ENCODE measurements at regions not wholly inside any gene's neighbourhood (a gene's known extent, or its start where the extent isn't known, plus 50 kb on each side); places are given as distances from the start of the nearest gene placed in this dataset.

DNA sequence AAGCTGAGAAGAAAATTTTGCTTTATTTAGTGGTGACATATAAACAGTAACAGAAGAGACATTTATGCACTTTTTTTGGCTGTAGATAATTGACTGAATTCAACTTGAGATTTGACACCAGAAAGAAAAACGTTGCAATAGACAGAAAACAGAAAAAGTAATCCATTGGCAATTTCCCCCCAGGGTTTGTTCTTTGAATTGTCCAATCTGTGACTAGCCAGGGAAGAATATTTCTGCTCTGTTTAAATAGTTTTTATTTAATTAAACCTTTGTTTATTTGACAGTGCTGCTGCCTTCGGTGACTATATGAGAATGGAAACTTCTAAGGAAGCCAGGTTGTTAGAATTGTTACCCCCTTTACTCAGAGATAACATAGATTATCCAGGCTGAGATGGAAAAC lies 210.6 kb downstream of the DEPDC1B start:
- in situ Hi-C loops (cut with HindIII; ENCODE audit: extremely low pct_ligation_motif_present, low pct_unique_long_range_greater_than_20kb): no loop called here
- H3K79me2 ChIP-seq (ENCODE audit: insufficient read depth, low read length): peaks cover 44% of the 10 kb centered on the region
- peak overlapping the region; percentile 81 for H3K27ac ChIP-seq (ENCODE audit: extremely low read length, insufficient read depth, low read length)
- H3K4me2 ChIP-seq (ENCODE audit: low read depth, low read length): peak overlapping the region; percentile 81
- DNase-seq (ENCODE audit: low spot score) (no peak), ATAC-seq (no peak), FAIRE-seq (no peak)
- peak; percentile 87 for TF ChIP-seq RBFOX2 (IDR thresholded peaks at IDR 0.05; ENCODE audit: low read depth, low read length)
- peak; percentile 67 for TF ChIP-seq AGO2 (optimal IDR thresholded peaks at IDR 0.05; ENCODE audit: low read depth, low read length)
- TF ChIP-seq, protein P1, sequence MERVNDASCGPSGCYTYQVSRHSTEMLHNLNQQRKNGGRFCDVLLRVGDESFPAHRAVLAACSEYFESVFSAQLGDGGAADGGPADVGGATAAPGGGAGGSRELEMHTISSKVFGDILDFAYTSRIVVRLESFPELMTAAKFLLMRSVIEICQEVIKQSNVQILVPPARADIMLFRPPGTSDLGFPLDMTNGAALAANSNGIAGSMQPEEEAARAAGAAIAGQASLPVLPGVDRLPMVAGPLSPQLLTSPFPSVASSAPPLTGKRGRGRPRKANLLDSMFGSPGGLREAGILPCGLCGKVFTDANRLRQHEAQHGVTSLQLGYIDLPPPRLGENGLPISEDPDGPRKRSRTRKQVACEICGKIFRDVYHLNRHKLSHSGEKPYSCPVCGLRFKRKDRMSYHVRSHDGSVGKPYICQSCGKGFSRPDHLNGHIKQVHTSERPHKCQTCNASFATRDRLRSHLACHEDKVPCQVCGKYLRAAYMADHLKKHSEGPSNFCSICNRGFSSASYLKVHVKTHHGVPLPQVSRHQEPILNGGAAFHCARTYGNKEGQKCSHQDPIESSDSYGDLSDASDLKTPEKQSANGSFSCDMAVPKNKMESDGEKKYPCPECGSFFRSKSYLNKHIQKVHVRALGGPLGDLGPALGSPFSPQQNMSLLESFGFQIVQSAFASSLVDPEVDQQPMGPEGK (CRISPR knock-in tag; IDR thresholded peaks at IDR 0.05): no peak
- TF ChIP-seq ZNF12 (CRISPR knock-in tag; IDR thresholded peaks at IDR 0.05): no peak
- H2AFZ ChIP-seq (ENCODE audit: low read length): no peak overlapping the region
- H3K9ac ChIP-seq (ENCODE audit: insufficient read depth, low read depth, low read length): peak overlapping the region; percentile 79
- no peaks in the 10 kb centered on the region for H3K27me3 ChIP-seq (ENCODE audit: control insufficient read depth in 1 of 2, insufficient read depth in 2 of 2, low read length in 2 of 2)
- peak overlapping the region; percentile 54 to 76 (median 74) for H3K4me3 ChIP-seq (replicated peaks in 1 of 3; ENCODE audit: insufficient read depth in 1 of 3, low read depth in 2 of 3, low read length in 3 of 3)
- ChIA-PET CTCF (ENCODE audit: low intra/inter-chr PET ratio, low total read pairs) (no interaction called here), POLR2A (interaction anchor here (1.1 to 2.2 kb wide), 4 partner anchors 26 to 79 kb away, joined by 3 to 15 read pairs (median 5); no protein-coding TSS in a partner anchor)
- WGBS (ENCODE audit: low lambda C conversion rate): 5% methylated on average over 2 of the region's 2 CpGs
- no TSS peak for BruUV-seq (replicated peaks)
- peaks cover 82% of the 10 kb centered on the region for H3K4me1 ChIP-seq (ENCODE audit: insufficient read depth, low read length)
- H3K9me3 ChIP-seq (ENCODE audit: low read length): no peaks in the 10 kb centered on the region
- H4K20me1 ChIP-seq (ENCODE audit: insufficient read depth, low read length): no peaks in the 10 kb centered on the region
- no peaks in the 10 kb centered on the region for H3K36me3 ChIP-seq (replicated peaks in 1 of 2; ENCODE audit: control insufficient read depth in 1 of 2, insufficient read depth in 2 of 2, low read length in 2 of 2)
- intact Hi-C loops (cut with micrococcal nuclease; ENCODE audit: unreplicated experiment): loop anchor here (10.0 kb wide), 2 partner anchors 75 kb away; no protein-coding TSS in a partner anchor

DNA sequence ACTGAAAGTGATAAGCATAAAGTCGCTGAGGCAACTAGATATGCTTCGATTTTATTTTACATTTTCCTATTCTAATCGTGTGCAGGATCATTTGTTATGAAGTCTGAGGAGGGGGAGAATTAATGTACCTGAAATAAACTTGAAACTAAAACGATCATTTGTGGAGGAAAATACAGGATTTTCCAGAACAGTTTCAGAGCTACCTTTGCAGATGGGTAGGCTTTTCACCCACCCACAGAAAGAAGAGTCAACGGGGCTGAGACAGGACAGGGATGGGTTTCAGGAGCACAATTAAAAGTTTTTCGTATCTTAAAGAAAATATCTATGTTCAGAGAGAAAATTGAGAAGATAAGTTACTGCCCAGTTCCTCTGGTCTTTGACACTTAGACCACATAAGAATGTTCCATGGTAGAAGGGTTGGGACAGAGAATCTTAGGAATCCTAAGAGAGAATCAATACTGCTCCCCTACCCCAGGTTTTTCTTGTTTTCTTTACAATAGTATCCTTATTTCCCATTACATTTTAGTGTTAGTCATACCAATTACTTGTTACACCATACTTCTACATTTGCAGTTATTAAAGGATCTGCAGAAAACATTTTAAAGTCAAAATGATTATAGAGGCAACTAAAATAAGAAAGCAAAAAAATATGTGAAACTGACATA lies 211.4 kb downstream of the DEPDC1B start:
- intact Hi-C loops (cut with micrococcal nuclease; ENCODE audit: unreplicated experiment): loop anchor here (10.0 kb wide), 2 partner anchors 74 to 76 kb away; no protein-coding TSS in a partner anchor
- 1% methylated on average over 6 of the region's 6 CpGs for WGBS (ENCODE audit: low lambda C conversion rate)
- Histone ChIP-seq H3K27ac (ENCODE audit: extremely low read length, insufficient read depth, low read length) (peak overlapping the region; percentile 81), H3K36me3 (replicated peaks in 1 of 2; ENCODE audit: control insufficient read depth in 1 of 2, insufficient read depth in 2 of 2, low read length in 2 of 2) (no peaks in the 10 kb centered on the region), H4K20me1 (ENCODE audit: insufficient read depth, low read length) (no peaks in the 10 kb centered on the region), H2AFZ (ENCODE audit: low read length) (no peak overlapping the region), H3K27me3 (ENCODE audit: control insufficient read depth in 1 of 2, insufficient read depth in 2 of 2, low read length in 2 of 2) (no peaks in the 10 kb centered on the region), H3K9ac (ENCODE audit: insufficient read depth, low read depth, low read length) (peak overlapping the region; percentile 79), H3K4me3 (replicated peaks in 1 of 3; ENCODE audit: insufficient read depth in 1 of 3, low read depth in 2 of 3, low read length in 3 of 3) (peak overlapping the region; percentile 54 to 76 (median 74)), H3K79me2 (ENCODE audit: insufficient read depth, low read length) (peaks cover 44% of the 10 kb centered on the region), H3K4me1 (ENCODE audit: insufficient read depth, low read length) (peaks cover 82% of the 10 kb centered on the region), H3K9me3 (ENCODE audit: low read length) (no peaks in the 10 kb centered on the region), H3K4me2 (ENCODE audit: low read depth, low read length) (peak overlapping the region; percentile 81)
- no peak for FAIRE-seq
- BruUV-seq (replicated peaks): TSS peak; percentile 61
- ChIA-PET POLR2A (interaction anchor here (0.8 to 3.4 kb wide), 12 partner anchors 8 to 76 kb away, joined by 3 to 19 read pairs (median 6); no protein-coding TSS in a partner anchor), CTCF (ENCODE audit: low intra/inter-chr PET ratio, low total read pairs) (no interaction called here)
- no peak for ATAC-seq
- in situ Hi-C loops (cut with HindIII; ENCODE audit: extremely low pct_ligation_motif_present, low pct_unique_long_range_greater_than_20kb): no loop called here
- DNase-seq (ENCODE audit: low spot score): no peak
- TF ChIP-seq, protein P2, sequence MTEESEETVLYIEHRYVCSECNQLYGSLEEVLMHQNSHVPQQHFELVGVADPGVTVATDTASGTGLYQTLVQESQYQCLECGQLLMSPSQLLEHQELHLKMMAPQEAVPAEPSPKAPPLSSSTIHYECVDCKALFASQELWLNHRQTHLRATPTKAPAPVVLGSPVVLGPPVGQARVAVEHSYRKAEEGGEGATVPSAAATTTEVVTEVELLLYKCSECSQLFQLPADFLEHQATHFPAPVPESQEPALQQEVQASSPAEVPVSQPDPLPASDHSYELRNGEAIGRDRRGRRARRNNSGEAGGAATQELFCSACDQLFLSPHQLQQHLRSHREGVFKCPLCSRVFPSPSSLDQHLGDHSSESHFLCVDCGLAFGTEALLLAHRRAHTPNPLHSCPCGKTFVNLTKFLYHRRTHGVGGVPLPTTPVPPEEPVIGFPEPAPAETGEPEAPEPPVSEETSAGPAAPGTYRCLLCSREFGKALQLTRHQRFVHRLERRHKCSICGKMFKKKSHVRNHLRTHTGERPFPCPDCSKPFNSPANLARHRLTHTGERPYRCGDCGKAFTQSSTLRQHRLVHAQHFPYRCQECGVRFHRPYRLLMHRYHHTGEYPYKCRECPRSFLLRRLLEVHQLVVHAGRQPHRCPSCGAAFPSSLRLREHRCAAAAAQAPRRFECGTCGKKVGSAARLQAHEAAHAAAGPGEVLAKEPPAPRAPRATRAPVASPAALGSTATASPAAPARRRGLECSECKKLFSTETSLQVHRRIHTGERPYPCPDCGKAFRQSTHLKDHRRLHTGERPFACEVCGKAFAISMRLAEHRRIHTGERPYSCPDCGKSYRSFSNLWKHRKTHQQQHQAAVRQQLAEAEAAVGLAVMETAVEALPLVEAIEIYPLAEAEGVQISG (CRISPR knock-in tag; IDR thresholded peaks at IDR 0.05): no peak
- TF ChIP-seq, protein P3, sequence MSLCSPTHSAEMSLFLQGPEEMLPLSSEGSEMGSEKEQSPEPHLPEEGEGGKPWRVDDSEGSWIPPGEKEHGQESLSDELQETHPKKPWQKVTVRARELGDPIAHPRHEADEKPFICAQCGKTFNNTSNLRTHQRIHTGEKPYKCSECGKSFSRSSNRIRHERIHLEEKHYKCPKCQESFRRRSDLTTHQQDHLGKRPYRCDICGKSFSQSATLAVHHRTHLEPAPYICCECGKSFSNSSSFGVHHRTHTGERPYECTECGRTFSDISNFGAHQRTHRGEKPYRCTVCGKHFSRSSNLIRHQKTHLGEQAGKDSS (CRISPR knock-in tag; IDR thresholded peaks at IDR 0.05; ENCODE audit: borderline replicate concordance, low read depth): no peak
- TF ChIP-seq, protein P4, sequence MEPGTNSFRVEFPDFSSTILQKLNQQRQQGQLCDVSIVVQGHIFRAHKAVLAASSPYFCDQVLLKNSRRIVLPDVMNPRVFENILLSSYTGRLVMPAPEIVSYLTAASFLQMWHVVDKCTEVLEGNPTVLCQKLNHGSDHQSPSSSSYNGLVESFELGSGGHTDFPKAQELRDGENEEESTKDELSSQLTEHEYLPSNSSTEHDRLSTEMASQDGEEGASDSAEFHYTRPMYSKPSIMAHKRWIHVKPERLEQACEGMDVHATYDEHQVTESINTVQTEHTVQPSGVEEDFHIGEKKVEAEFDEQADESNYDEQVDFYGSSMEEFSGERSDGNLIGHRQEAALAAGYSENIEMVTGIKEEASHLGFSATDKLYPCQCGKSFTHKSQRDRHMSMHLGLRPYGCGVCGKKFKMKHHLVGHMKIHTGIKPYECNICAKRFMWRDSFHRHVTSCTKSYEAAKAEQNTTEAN (CRISPR knock-in tag; conservative IDR thresholded peaks at IDR 0.05): no peak
